Breast epithelium (tissue), 4 donors: ENCODE measurements at regions not wholly inside any gene's neighbourhood (a gene's known extent, or its start where the extent isn't known, plus 50 kb on each side); places are given as distances from the start of the nearest gene placed in this dataset.

Source experiments
- DNase-seq, 2 donors: peaks; one replicate each; pipeline ENCODE4 v3.0.0-alpha.2; 2019; ENCODE audit warnings: low spot score in 2 of 2
- H3K27ac ChIP-seq, 2 donors: fragments of 200-600 bp; sonication (generic) in 1 of 2; one replicate each; pipeline ENCODE4 v1.5.1; 2016 to 2019; ENCODE audit warnings: mild to moderate bottlenecking in 1 of 2
- H3K27me3 ChIP-seq, 2 donors: fragments of 200-600 bp; sonication (generic) in 1 of 2; one replicate each; pipeline versions ENCODE4 v1.5.1 to v1.6.0; 2017 to 2019; ENCODE audit warnings: control low read depth in 1 of 2, mild to moderate bottlenecking in 1 of 2
- H3K36me3 ChIP-seq: fragments of 200-600 bp; one replicate; pipeline ENCODE4 v1.5.1; 2019
- H3K4me1 ChIP-seq, 2 donors: fragments of 200-600 bp; sonication (generic); one replicate each; pipeline ENCODE4 v1.5.1; 2016 to 2019; ENCODE audit warnings: control low read depth in 1 of 2
- H3K4me3 ChIP-seq, 3 donors: fragments of 200-600 bp; sonication (generic); 1 replicate in 2 of 3; 2 replicates in 1 of 3; pipeline ENCODE4 v1.5.1; 2016 to 2019; ENCODE audit warnings: mild to moderate bottlenecking in 3 of 3, moderate library complexity in 2 of 3
- H3K9me3 ChIP-seq, 2 donors: fragments of 200-600 bp; sonication (generic) in 1 of 2; one replicate each; pipeline ENCODE4 v1.5.1; 2016 to 2019; ENCODE audit warnings: control low read depth in 1 of 2
- POLR2A ChIP-seq: fragments of 450-650 bp; IDR thresholded peaks from one replicate; pipeline ENCODE4 v1.6.1; 2016; ENCODE audit warnings: antibody characterized with exemption, mild to moderate bottlenecking, moderate library complexity
- POLR2AphosphoS5 ChIP-seq, 3 donors: sonication (generic); formaldehyde crosslinking; IDR thresholded peaks; one replicate each; pipeline ENCODE4 v1.6.1; 2017; ENCODE audit warnings: antibody characterized with exemption in 3 of 3
- intact Hi-C: fragments of 100-400 bp; cut with DNase I; formaldehyde crosslinking; loops from one replicate; pipeline ENCODE4 v1.15.1; 2023; ENCODE audit warnings: low total_unique reads
- TF ChIP-seq, protein P1 (sequence below), 3 donors: fragments of 450-650 bp; IDR thresholded peaks; one replicate each; pipeline ENCODE4 v1.5.1; 2016 to 2017; ENCODE audit warnings: antibody characterized with exemption in 3 of 3, mild to moderate bottlenecking in 3 of 3, moderate library complexity in 3 of 3

GRCh38 chr7:42729053-42729765 is 182.7 kb downstream of the C7orf25 start:
- intact Hi-C loops: no loop called here
- Histone ChIP-seq H3K36me3 (no peaks in the 10 kb centered on the region), H3K27ac (no peak overlapping the region), H3K9me3 (no peaks in the 10 kb centered on the region), H3K4me1 (no peaks in the 10 kb centered on the region), H3K27me3 (no peaks in the 10 kb centered on the region), H3K4me3 (no peak overlapping the region)
- TF ChIP-seq POLR2AphosphoS5 (IDR thresholded peaks at IDR 0.05) (no peak), POLR2A (no peak)
- TF ChIP-seq, protein P1, sequence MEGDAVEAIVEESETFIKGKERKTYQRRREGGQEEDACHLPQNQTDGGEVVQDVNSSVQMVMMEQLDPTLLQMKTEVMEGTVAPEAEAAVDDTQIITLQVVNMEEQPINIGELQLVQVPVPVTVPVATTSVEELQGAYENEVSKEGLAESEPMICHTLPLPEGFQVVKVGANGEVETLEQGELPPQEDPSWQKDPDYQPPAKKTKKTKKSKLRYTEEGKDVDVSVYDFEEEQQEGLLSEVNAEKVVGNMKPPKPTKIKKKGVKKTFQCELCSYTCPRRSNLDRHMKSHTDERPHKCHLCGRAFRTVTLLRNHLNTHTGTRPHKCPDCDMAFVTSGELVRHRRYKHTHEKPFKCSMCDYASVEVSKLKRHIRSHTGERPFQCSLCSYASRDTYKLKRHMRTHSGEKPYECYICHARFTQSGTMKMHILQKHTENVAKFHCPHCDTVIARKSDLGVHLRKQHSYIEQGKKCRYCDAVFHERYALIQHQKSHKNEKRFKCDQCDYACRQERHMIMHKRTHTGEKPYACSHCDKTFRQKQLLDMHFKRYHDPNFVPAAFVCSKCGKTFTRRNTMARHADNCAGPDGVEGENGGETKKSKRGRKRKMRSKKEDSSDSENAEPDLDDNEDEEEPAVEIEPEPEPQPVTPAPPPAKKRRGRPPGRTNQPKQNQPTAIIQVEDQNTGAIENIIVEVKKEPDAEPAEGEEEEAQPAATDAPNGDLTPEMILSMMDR (IDR thresholded peaks at IDR 0.05): no peak
- no peak for DNase-seq

DNA sequence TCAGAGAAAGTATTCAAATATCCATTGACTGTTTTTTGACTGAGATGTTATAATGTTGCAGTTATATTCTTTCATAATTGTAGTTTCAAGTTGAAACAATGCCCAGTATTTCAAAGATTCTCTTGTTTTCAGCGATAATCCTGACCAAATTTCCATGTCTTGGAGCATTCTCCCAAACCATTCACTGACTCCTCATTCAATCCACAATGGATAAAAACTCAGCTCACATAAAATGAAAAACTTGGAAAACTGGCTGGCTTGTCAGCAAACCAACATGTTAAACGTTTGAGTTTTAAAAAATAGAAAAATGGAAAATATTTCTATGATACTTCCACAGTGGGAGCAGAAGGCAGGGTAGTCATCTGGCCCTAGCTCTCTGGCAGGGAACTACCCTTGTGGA is 184.4 kb downstream of the C7orf25 start:
- no peak overlapping the region for H3K27ac ChIP-seq
- no peak for DNase-seq
- H3K36me3 ChIP-seq: no peaks in the 10 kb centered on the region
- no peaks in the 10 kb centered on the region for H3K4me1 ChIP-seq
- no peaks in the 10 kb centered on the region for H3K27me3 ChIP-seq
- no peak overlapping the region for H3K4me3 ChIP-seq
- no peaks in the 10 kb centered on the region for H3K9me3 ChIP-seq
- intact Hi-C loops: no loop called here
- no peak for TF ChIP-seq POLR2A
- TF ChIP-seq, protein P1 (IDR thresholded peaks at IDR 0.05): no peak
- TF ChIP-seq POLR2AphosphoS5 (IDR thresholded peaks at IDR 0.05): no peak

DNA sequence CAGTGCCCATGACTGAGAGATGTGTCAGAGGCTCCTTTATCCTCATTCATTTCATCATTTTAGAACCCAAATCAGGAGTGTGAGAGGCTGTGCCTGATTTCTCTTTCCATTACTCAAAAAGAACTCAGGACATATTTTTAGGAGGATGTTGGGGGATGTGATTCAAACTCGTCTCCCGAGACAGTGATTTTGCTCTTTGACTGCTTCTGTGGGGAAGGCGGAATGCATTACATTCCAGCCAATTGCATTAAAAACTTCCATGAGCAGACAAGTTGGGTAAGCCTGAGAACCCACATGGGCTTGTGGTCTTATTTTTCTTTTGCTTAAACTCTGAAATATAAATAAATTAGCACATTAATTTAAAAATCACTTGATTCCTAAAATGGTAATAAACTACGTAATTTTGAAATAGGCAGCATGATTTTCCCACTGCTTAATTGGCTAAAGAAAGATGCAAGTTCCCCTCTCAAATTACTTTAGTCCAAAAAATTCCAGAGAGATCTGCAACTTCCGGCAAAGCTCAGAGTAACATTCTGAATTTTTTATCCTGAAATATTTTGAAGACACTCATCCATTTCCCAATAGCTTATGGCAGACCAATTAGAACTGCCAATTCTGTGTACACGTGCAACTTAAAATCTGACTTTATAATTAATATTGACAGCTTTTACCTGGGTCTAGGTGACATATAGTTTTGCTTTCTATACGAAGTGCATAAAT is 185.6 kb downstream of the C7orf25 start:
- intact Hi-C loops: no loop called here
- TF ChIP-seq POLR2AphosphoS5 (IDR thresholded peaks at IDR 0.05) (no peak), POLR2A (no peak)
- TF ChIP-seq, protein P1 (IDR thresholded peaks at IDR 0.05): no peak
- Histone ChIP-seq H3K4me3 (no peak overlapping the region), H3K27me3 (no peaks in the 10 kb centered on the region), H3K9me3 (no peaks in the 10 kb centered on the region), H3K27ac (no peak overlapping the region), H3K4me1 (no peaks in the 10 kb centered on the region), H3K36me3 (no peaks in the 10 kb centered on the region)
- no peak for DNase-seq

GRCh38 chr7:42722716-42723115 is 189.2 kb downstream of the C7orf25 start:
- no peak for DNase-seq
- Histone ChIP-seq H3K36me3 (no peaks in the 10 kb centered on the region), H3K27me3 (no peaks in the 10 kb centered on the region), H3K27ac (no peak overlapping the region), H3K4me3 (no peak overlapping the region), H3K9me3 (no peaks in the 10 kb centered on the region), H3K4me1 (no peaks in the 10 kb centered on the region)
- intact Hi-C loops: no loop called here
- TF ChIP-seq POLR2AphosphoS5 (IDR thresholded peaks at IDR 0.05) (no peak), POLR2A (no peak)
- TF ChIP-seq, protein P1 (IDR thresholded peaks at IDR 0.05): no peak

- no peaks in the 10 kb centered on the region for H3K36me3 ChIP-seq
- no peaks in the 10 kb centered on the region for H3K27me3 ChIP-seq
- no peak for TF ChIP-seq POLR2AphosphoS5 (IDR thresholded peaks at IDR 0.05)
- TF ChIP-seq, protein P1 (IDR thresholded peaks at IDR 0.05): no peak
- no peak overlapping the region for H3K27ac ChIP-seq
- no peaks in the 10 kb centered on the region for H3K4me1 ChIP-seq
- no peak for DNase-seq
- no peaks in the 10 kb centered on the region for H3K9me3 ChIP-seq
- intact Hi-C loops: no loop called here
- H3K4me3 ChIP-seq: no peak overlapping the region
Observed at GRCh38 chr7:42722198-42722597, 189.7 kb downstream of the C7orf25 start.
